ENCODE measurements at regions not wholly inside any gene's neighbourhood (a gene's known extent, or its start where the extent isn't known, plus 50 kb on each side); places are given as distances from the start of the nearest gene placed in this dataset.

GRCh38 chr5:124456249-124456648 lies 290.2 kb downstream of the ZNF608 start:
- peaks cover 0 to 18% (median 0%) of the 10 kb centered on the region in 12 donors for H3K4me1 ChIP-seq
- no peak overlapping the region for H3K4me3 ChIP-seq
- ATAC-seq = no peak
- TF ChIP-seq CTCF (IDR thresholded peaks at IDR 0.05) (no peak), POLR2A (IDR thresholded peaks at IDR 0.05) (no peak)
- no peak for DNase-seq
- WGBS, 4 donors = 88 to 95% (median 92%) methylated on average over 3 of the region's 3 CpGs
- H3K27me3 ChIP-seq = no peaks in the 10 kb centered on the region
- intact Hi-C loops (cut with DNase I) = no loop called here
- peaks cover 0 to 10% (median 0%) of the 10 kb centered on the region in 12 donors for H3K9me3 ChIP-seq
- no peak overlapping the region for H3K27ac ChIP-seq
- no peaks in the 10 kb centered on the region for H3K36me3 ChIP-seq

- DNase-seq (no peak), ATAC-seq (no peak)
- Histone ChIP-seq H3K4me3 (no peak overlapping the region), H3K27ac (no peak overlapping the region), H3K36me3 (no peaks in the 10 kb centered on the region), H3K27me3 (no peaks in the 10 kb centered on the region), H3K9me3 (no peaks in the 10 kb centered on the region), H3K4me1 (peaks cover 0 to 23% (median 0%) of the 10 kb centered on the region in 12 donors)
- TF ChIP-seq CTCF (IDR thresholded peaks at IDR 0.05) (no peak), POLR2A (IDR thresholded peaks at IDR 0.05) (no peak)
- WGBS, 4 donors = 84 to 89% (median 88%) methylated on average over 3 of the region's 3 CpGs
- intact Hi-C loops (cut with DNase I) = no loop called here
Measured at GRCh38 chr5:124454081-124454480, 292.4 kb downstream of the ZNF608 start.

- Histone ChIP-seq H3K9me3 (no peaks in the 10 kb centered on the region), H3K4me3 (no peak overlapping the region), H3K27me3 (no peaks in the 10 kb centered on the region), H3K27ac (no peak overlapping the region), H3K4me1 (peaks cover 0 to 23% (median 0%) of the 10 kb centered on the region in 12 donors), H3K36me3 (no peaks in the 10 kb centered on the region)
- no peak for DNase-seq
- intact Hi-C loops (cut with DNase I) = no loop called here
- 73 to 90% (median 80%) methylated on average over 5 of the region's 5 CpGs for WGBS, 4 donors
- TF ChIP-seq POLR2A (IDR thresholded peaks at IDR 0.05) (no peak), CTCF (IDR thresholded peaks at IDR 0.05) (no peak)
- ATAC-seq = no peak
Measured at GRCh38 chr5:124453221-124454051, 293.0 kb downstream of the ZNF608 start.

GRCh38 chr5:124452412-124452811 lies 294.0 kb downstream of the ZNF608 start:
- Histone ChIP-seq H3K4me3 (no peak overlapping the region), H3K4me1 (peaks cover 0 to 23% (median 0%) of the 10 kb centered on the region in 12 donors), H3K9me3 (no peaks in the 10 kb centered on the region), H3K27me3 (no peaks in the 10 kb centered on the region), H3K36me3 (no peaks in the 10 kb centered on the region), H3K27ac (peak overlapping the region in 1 of 12 donors; percentile 15)
- ATAC-seq = peak in 3 of 4 donors; percentile 28 to 57 (median 47)
- WGBS, 4 donors = 75 to 89% (median 82%) methylated on average over 8 of the region's 8 CpGs
- no peak for DNase-seq
- intact Hi-C loops (cut with DNase I) = no loop called here
- TF ChIP-seq POLR2A (IDR thresholded peaks at IDR 0.05) = no peak
